Stimulated activated CD4-positive, alpha-beta T cell treated with anti-CD3 and anti-CD28 coated beads, Interleukin-1b, Interleukin-23, amount 100 ng/mL, for 48 hours (primary cell): ENCODE measurements at regions not wholly inside any gene's neighbourhood (a gene's known extent, or its start where the extent isn't known, plus 50 kb on each side); places are given as distances from the start of the nearest gene placed in this dataset.
A peak's percentile ranks its signal among the peaks of the same experiment; 100 is the strongest.

Experiments used
- DNase-seq: peaks from one replicate; pipeline ENCODE4 v3.0.0-alpha.2; 2020

DNA sequence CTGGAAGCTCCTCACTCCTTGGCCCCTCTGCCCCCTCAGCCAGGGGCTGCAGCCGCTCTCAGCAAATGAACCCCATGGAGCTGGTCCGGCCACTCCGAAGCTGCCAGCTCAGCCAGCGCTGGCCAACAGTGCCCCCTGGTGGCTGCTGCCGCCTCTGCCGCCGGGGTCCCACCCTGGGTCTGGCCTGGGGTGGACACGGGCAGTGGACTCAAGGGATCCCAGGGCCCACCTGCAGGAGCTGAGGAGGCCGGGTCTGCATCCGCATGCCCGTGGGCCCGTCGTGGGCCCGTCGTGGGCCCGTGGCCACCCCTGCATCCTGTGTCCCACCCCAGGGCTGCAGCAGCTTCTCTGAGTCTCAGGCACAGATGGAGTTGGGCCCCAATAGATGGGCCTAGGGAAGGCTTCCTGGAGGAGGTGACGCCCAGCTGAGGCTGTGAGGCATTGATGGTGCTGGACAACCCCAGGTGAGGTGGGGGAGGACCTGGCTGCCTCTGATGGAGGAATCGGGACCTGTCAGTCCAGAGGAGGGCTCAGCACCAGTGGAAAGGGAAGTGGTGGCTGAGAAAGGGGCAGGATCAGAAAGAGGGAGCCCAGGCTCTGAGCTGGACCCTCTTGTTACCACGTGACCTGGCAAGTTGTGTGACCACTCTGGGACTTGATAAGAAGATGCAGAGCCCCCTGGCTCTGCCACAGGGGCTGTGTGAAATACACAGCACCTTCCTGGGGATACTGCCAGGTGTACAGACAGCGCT is 522.3 kb downstream of the BRD1 start:
- peak; percentile 55 for DNase-seq

DNA sequence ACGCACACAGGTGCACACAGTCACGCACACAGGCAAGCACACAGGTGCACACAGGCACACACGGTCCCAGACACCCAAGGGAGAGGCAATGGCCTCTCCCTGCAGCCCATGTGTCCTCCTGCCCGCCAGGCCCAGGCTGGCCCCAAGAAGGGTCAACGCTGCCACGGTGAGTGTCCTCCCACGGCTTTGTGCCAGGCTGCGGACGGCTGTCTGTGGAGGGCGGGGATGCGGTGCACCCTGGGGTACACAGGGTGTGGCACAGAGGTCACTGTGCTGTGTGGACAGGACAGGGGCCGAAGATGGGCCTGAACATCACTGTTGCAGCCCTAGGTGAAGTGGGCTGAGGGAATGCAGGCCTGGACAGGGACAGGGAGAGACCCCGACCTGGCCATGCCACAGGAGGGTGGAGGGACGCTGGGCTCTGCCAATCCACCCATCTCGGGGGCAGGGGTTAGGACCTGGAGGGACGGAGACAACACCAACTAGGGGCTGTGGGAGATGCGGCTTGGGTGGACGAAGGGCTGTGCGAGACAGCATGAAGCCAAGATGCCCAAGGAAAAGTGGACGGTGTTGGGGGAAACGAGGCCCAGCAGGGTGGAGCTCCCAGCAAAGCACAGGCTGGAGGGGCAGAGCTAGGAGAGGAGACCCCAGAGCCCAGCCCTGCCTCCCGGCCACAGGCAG is 523.8 kb downstream of the BRD1 start:
- DNase-seq = no peak

DNA sequence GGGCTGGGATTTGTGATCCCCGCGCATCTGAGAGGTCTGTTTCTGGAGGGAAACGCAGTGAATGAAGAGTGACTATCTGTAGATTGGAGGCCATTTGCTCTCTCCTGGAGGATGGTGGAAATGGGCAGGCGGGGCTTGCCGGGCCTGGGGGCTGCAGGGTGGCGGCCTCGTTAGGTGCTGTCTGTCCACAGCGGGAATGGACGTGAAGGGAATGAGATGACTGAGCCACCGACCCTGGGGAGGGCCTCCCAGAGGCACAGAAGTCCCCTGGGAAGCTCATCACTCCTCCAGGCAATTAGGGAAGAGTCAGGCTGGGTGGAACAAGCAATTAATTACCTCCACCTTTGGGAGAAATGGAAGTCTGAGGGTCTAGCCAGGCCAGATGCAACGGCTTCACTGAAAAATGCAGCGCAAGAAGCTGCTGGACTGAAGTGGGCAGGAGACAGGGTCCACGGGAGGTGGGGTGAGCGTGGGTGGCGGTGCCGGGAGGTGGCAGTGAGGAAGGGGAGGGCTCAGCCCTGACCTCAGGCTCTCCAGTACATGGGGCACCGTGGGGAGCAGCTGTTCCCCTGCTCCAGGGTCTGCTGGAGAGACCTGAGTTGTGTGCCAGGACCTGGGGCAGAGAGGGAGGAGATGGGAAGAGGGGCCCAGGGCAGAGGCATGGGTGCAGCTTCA is 524.5 kb downstream of the BRD1 start:
- no peak for DNase-seq

DNA sequence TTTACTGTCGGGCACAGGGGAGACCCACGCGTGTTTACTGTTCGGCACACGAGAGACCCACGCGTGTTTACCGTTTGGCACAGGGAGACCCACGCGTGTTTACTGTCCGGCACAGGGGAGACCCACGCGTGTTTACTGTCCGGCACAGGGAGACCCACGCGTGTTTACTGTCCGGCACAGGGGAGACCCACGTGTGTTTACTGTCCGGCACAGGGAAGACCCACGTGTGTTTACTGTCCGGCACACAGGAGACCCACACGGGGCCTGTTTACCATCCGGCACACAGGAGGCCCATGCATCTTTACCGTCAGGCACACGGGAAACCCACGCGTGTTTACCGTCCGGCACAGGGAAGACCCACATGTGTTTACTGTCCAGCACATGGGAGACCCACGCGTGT is 525.1 kb downstream of the BRD1 start:
- DNase-seq = no peak

DNA sequence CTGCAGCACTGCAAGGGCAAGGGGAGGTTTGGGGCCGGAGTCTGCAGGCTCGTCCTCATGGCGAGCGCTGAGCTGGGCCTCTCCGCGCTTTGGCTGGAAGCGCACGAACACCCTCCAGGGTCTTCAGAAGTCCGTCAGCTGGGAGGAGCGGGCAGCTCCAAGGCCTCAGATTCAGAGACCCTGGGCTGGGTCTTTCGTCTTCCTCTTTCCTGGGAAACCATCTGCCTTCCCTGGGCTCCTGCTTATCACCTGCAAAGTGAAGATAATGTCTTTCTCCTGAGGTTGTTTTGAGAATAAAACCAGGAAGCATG is 525.6 kb downstream of the BRD1 start:
- no peak for DNase-seq

DNA sequence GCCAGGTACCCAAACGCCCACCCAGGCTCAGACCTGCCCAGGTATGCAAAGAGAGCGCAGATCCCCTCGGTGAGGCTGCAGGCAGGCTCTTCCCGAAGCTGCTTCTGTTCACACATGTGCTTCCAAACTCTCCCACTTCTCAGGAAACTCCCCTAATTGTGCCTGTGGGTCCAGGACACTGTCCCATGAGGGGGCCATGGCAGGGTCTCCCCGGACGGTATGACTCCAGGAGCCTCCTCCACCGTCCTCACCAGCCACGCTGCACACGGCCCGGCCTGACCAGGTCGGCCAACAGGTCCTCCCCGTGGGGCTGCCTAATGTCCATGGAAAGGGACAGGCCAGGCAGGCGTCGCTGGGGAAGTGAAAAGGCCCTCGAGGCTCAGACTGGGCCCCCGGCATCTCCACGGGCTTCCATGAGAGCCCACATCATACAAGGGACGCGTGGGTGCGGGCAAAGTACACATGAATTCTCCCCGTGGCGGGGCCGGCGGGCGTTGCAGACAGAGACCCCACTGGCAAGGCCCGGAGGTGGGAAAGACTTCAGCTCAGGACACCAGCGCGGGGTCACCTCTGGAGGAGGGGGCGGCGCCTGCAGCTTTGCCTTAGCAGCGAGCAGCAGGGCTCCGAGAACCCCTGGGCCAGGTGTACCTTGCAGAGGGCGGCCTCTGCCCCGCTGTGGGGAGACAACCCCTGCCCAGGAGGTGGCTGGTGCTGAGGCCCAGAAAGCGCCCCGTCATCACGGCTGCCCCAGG is 526.1 kb downstream of the BRD1 start:
- DNase-seq = no peak

DNA sequence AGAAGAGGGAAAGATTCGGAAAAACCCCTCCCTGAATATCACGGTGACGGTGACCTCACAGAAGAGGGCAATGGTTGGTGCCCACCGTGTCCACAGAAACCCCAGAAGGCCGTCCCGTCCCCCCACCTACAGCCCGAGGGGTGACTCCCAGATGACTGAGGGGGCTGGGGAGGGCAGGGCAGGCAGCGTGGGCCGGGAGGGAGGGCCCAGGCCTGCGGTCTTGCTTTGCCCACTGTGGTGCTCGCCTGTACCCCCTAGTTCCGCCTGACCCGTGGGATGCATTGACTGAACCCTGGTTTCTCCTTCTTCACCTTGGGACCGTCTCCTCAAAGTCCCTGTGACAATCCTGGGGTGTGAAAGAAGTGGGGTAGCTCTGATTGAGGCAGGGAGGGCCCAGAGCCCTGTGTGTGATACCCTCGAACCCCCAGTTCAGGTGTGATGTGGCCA is 526.7 kb downstream of the BRD1 start:
- no peak for DNase-seq

DNA sequence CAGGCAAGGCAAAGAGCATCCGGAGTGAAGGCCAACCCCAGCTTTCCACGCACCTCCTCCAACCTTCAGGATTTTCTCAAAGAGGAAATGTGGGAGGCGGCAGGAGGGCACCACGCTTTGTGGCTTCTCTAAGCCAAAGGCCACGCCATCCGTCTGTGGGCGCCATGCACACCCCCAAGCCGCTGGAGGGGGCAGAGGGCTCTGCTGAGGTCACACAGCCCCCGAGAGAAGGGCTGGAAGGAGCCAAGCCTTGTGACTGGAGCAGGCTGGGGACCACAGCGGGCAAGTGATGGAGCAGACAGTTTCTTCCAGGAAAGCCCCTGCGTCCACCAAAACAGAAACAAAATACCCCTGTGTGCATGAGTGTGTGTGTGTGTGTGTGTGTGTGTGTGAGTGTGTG is 527.4 kb downstream of the BRD1 start:
- no peak for DNase-seq

DNA sequence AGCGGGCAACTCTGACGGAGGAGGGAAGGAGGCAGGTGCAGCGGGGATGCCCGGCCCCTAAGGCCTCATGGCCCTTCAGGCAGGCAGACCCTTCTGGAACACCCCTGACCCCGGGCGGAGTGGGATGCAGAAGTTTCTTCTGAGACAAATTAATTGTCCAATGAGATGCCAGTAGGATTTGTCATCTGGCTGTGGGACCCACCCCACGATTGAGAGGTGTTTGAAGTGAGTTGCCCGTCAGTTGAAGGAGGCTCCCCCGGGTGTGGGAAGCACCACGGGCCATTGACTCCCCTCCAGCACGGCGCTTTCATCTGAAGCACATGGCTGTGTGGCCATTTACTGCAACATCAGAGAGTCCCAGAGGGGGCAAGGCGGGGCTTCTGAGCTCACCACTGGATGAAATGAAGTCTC is 527.8 kb downstream of the BRD1 start:
- DNase-seq = no peak

DNA sequence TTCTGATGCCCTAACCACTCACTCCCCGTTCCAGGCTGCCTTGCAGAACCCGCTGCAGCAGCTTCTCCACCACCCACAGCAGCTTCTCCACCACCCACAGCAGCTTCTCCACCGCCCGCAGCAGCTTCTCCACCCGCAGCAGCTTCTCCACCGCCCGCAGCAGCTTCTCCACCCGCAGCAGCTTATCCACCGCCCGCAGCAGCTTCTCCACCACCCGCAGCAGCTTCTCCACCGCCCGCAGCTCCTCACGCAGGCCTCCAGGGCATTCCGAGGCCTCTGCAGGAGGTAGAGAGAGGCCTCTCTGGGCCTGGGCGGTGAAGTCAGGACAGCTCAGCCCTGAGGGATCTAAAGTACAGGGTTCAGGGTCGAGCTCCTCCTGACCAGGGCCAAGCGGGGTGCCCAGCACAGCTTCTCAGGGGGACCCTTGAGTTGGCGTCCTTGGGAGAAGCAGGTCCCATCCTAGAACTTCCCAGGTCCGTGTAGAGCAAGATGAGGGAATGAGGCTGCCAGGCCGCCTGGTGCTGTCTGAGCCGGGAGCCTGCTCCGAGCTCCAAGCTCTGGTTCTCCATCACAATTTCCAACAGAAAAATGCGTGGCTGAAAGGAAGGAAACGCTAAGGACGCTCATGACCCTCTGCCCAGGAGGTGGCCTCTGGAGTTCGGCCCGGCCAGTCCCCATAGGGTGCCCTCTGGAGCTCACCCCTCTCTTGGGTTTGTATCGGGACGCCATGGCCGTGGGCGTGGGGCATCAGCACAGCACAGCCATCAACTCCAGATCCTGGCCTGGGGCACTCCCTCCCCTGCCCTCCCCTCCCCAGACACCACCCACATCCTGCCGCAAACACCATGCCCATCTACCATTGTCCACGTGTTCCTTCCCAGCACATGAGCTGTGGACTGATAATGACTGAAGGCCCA is 528.6 kb downstream of the BRD1 start:
- no peak for DNase-seq

DNA sequence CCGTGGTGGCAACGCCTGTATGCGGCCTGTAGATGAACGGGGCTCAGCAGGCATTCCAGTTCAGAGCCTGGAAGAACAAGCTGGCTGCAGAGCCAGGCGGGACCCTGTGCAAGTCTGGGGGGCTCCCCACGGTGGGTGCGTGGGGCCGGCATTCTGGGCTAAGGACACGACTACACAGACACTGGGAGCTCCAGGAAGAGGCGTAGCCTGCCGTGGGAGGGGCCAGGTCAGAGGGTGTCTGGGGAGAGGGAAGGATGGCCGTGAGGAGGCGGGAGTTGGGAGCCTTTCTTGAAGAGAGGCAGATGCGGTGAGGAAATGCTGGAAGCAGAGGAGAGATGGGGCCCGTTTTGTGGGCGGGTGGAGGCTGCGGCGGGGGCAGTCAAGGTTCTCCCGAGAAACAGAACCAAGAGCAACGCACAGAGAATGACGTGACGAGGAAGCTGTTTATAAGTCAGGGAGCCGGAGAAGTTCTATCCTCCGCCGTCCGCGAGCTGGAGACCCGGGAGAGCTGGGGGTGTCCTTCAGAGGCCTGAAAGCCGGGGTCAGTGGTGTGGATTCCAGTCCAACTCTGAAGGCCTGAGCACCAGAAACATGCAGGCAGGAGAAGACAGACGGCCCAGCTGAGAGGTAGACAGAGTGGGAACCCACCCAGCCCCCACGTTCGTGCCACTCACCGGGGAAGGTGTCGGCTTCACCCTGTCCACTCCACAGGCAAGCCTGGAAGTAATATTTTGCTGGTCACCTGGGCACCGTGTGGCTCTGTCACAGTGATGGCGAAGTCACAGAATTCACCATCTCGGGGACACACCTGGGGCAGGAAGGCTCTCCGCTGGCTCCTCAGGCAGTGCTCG is 529.6 kb downstream of the BRD1 start:
- no peak for DNase-seq

DNA sequence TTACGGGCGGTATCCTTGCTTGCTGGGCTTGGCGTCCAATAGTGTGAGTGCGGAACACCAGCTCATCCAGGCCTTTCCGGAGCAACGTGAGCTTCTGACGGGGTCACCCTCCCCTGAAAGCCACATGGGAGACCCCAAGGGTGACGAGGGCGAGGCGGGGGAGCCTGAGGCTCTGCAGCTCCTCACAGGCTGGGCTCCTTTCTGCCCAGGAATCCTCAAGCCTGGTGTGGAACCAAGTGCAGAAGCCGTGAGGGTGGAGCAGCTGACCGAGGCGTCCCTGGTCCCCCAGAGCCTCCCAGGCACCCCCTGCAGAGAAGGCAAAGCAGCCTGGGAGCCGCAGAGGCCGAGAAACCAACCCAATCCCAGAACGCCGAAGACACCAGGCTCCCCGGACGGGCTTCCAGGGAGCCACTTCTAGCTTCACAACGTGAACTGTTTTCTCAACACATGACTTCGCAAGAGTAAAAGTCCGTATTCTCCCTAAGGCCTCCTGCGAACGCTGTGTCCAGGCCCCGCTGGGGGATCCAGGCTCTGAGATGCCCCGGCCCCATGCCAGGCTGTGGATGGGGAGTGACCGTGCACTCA is 530.3 kb downstream of the BRD1 start:
- DNase-seq = no peak

DNA sequence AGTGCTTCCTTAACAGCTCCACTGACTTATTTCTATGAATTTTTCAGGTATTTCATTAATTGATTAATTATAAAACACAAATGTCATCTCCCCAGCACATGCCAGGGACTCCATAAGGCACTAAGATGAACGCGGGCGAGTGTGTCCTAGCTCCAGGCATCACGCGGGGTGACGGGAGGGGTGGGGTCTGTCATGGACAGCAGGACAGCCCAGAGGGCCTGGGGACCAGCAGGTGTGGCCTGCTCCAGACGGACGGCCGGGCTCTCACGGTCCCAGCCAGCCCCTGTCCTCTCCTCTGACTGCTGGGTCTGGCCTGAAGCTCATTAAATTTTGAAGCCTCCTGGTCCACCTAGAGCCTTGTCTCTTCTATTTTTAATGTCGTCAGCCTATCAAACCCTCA is 531.1 kb downstream of the BRD1 start:
- DNase-seq = no peak

DNA sequence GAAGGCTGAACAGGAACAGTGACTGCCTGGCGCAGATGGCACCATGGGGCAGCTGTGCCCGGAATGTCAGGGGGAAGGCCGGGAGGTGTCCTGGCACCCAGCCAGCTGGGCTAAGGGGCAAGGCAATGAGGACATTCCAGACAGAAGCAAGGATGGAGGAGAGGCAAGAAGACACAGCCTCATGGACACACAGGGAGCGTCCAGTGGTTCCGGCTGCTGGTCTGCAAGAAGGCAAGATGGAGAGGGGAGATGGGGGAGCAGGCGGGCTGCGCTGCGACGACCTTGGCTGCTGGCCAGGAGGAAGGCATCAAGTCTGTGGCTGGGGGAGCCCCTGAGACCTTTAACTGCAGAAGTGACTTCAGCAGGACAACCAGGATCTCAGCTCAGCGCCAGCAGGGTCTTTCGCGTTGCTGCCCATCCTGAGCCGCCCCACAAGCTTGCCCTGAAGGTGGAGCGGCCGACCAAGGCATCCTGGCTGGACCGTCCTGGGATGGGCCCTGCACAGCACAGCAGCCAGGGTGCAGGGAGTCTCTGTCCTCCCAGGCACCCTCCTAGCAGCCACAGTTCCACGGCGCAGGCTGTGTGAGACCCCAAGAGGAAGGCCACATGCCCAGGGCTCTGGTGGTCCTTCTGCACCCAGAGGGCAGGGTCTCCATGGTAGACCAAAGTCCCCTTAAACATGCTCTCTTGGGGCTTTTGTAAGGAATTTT is 531.7 kb downstream of the BRD1 start:
- DNase-seq = no peak

DNA sequence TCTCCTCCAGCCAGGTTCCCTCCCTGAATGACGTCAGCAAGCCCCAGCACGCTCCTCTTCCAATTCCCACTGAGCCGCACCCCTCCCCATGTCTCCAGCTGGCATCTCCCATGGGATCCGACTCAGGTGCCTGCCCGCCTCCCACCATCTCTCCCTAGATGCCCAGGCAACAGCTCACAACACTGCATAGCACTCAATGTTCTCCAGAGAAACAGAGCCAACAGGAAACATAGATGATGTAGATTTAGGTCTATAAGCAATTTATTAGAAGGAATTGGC is 532.3 kb downstream of the BRD1 start:
- DNase-seq = no peak

DNA sequence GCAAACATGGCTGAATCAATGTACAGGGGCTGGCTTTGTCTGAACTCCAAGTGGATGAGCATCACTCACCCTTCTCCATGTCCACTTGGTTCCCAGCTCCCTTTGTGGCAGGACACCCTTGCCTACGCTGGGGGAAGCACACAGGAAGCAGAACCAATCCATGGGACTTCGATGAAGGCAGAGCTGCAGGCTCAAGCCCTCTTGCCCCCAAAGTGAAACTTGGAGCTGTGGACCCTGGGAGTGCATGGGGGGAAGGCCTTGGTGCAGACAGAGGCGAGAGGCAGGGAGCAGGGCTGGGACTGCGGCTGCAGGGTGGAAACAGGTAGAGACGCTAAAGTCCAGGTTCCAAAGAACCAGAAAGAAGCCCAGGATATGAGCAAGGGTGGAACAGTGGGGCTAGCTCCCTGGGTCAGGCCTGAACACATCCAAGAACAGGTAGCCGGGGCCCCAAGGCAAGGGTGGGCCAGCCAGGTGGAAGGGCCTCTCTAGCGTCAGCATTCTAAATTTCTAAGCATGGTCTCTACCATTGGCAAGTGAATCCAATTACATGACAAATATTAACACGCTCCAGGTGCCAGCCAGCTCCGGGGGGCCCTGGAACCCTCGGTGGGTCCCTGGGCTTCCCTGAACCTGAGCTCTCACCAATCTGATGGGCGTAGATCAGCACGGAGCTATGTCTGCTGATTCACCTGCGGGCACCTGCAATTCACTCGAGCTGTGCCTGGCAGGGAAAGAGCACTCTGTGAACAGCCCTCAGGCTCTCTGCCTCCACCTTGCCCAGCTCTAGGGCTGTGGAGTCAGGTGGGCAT is 532.8 kb downstream of the BRD1 start:
- DNase-seq = no peak

DNA sequence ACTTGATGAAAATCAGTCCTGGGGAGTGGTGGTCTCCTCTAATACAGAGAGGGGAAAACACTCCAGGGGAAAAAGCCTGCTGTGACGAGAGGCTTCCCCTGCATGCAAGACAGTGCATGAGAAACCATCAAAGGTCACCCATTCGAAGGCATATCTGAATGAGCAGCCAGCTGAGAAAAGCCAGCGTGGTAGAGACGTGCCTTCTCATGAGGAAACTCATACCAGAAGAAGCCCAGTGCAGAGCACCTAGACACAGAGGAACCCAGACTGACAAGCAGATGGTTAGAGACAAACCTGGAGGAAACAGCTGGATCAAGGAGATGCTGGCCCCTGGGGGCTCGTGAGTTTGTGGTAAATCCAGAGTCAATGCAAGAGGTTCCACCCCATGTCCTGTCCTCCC is 534.8 kb downstream of the BRD1 start:
- no peak for DNase-seq

DNA sequence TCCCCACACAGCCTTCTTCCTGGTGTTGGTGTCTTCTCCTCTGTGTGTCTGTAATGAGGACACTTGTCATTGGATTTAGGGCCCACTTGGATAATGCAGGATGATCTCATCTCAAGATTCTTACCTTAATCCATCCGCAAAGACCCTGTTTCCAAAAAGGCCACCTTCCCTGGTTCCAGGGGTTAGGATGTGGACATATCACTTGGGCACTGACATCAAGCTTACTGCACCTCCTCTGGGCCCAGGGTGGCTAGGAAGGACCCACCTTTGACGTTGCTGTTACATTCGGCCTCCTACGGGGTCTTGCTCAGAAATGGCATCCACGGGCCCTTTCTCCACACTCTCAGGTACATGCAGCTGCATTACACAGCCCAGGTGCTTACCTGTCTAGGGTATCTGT is 535.9 kb downstream of the BRD1 start:
- no peak for DNase-seq

DNA sequence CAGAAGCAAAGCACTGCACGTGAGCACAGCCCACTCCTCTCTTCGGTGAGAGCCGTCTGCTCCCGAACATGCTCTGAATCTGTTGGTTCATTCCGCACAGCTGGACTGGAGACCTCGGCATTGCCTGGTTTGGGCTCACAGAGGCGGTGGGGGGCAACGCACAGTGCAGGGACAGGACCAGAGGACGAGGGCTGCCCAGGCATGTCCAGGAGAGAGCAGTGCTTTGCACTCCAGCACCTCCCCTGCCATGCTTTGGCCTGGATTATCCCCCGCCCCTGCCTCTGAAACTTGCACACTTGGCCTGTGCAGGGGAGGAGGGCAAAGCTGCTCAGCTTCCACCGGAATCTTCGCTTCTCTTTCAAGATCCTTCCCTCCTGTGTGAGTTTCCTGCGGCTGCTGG is 536.5 kb downstream of the BRD1 start:
- no peak for DNase-seq

DNA sequence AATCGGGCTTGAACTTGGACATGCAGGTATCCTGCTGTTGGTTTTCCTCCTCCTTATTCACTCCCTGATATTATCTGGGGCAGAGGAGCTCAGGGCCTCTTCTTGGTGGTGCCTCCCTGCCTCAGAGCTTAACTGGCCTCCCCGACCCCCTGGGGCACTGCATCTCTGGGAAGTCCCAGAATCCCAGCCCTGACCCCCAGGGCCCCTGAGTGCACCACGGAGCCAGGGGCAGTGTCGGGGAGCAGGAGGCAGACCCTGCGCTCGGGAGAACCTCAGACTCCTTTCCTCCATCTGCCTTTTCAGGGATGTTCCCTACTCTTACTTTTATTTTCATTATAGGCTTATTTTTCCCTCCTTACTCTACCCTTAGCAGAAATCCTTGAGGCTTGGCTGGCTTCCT is 537.0 kb downstream of the BRD1 start:
- no peak for DNase-seq
